K562 (cell line): ENCODE measurements at regions not wholly inside any gene's neighbourhood (a gene's known extent, or its start where the extent isn't known, plus 50 kb on each side); places are given as distances from the start of the nearest gene placed in this dataset.

ENCODE experiments used
- ATAC-seq: fragments of 200-7000 bp; cut with Tn5 transposase; 3 replicates; pipeline ENCODE4 v1.9.1; 2020; ENCODE audit warnings: moderate library complexity
- BruUV-seq: library from RNA; stranded (reverse); fragments of 400-500 nt; replicated peaks from 2 replicates; lab custom pipeline; 2021; lab: Mats Ljungman, UMichigan
- CTCF ChIA-PET: fragments of 300-600 bp; formaldehyde crosslinking; extraction: SDS; loops from one replicate; lab custom pipeline; 2021; ENCODE audit warnings: low intra/inter-chr PET ratio; lab: Yijun Ruan, JAX
- POLR2A ChIA-PET: fragments of 300-600, 350-650 bp; sonication (Branson Sonifier 250); formaldehyde crosslinking; extraction: SDS; loops from one replicate; lab custom pipeline; 2021; ENCODE audit warnings: antibody characterized with exemption, inconsistent platforms; lab: Yijun Ruan, JAX
- DNase-seq, 4 experiments: peaks; one replicate each; pipeline versions ENCODE4 v3.0.0 to v3.0.0-alpha.2; 2011 to 2018; ENCODE audit warnings: low spot score in 3 of 4, mixed read lengths in 3 of 4; ENCODE audit errors: extremely low read depth in 1 of 4
- FAIRE-seq: peaks from 2 replicates; lab custom pipeline; 2011; peaks lifted over from hg19 to GRCh38; lab: Jason Lieb, UNC
- H2AFZ ChIP-seq: 2 replicates; pipeline ENCODE4 v1.6.0; 2011; ENCODE audit warnings: low read depth, low read length, control low read depth, inconsistent platforms
- H3K27ac ChIP-seq: fragments of 200-600 bp; 3 replicates; pipeline ENCODE4 v1.8.0; 2011; ENCODE audit warnings: low read depth, mild to moderate bottlenecking, control low read depth, inconsistent platforms, low read length, moderate library complexity, mixed read lengths; ENCODE audit errors: extremely low read depth
- H3K27me3 ChIP-seq, 2 experiments: fragments of 300-600 bp in 1 of 2; 2 replicates in 1 of 2; 3 replicates in 1 of 2; pipeline versions ENCODE4 v1.6.0 to v1.8.0; 2011; ENCODE audit warnings: inconsistent platforms in 2 of 2, low read length in 2 of 2, mild to moderate bottlenecking in 1 of 2, mixed read lengths in 1 of 2, moderate library complexity in 1 of 2; ENCODE audit not compliant: control insufficient read depth in 2 of 2, insufficient read depth in 2 of 2
- H3K36me3 ChIP-seq: fragments of 300-600 bp; 3 replicates; pipeline ENCODE4 v1.8.0; 2011; ENCODE audit warnings: mild to moderate bottlenecking, low read length, inconsistent platforms; ENCODE audit not compliant: control insufficient read depth, insufficient read depth
- H3K4me1 ChIP-seq, 2 experiments: fragments of 200-600 bp in 1 of 2; replicated peaks in 1 of 2; 2 replicates in 1 of 2; 3 replicates in 1 of 2; pipeline versions ENCODE4 v1.5.1 to v1.8.0; 2011; ENCODE audit warnings: inconsistent platforms in 2 of 2, low read length in 2 of 2, mild to moderate bottlenecking in 1 of 2, mixed read lengths in 1 of 2, moderate library complexity in 1 of 2; ENCODE audit not compliant: control insufficient read depth in 2 of 2, insufficient read depth in 2 of 2
- H3K4me2 ChIP-seq: 2 replicates; pipeline ENCODE4 v1.6.1; 2011; ENCODE audit warnings: low read length, control low read depth, inconsistent platforms, mixed read lengths; ENCODE audit not compliant: insufficient read depth
- H3K4me3 ChIP-seq: fragments of 200-600 bp; sonication (generic), shearing (Covaris generic); 2 replicates; pipeline ENCODE4 v1.5.1; 2016; ENCODE audit warnings: control low read depth, inconsistent platforms
- H3K79me2 ChIP-seq: fragments of 200-600 bp; 3 replicates; pipeline ENCODE4 v1.8.0; 2011; ENCODE audit warnings: low read length, inconsistent platforms; ENCODE audit not compliant: control insufficient read depth, insufficient read depth
- H3K9ac ChIP-seq, 2 experiments: 2 replicates each; pipeline versions ENCODE4 v1.6.0 to v1.6.1; 2011; ENCODE audit warnings: low read depth in 2 of 2, low read length in 2 of 2, control low read depth in 1 of 2, inconsistent platforms in 1 of 2, mild to moderate bottlenecking in 1 of 2, mixed read lengths in 1 of 2; ENCODE audit not compliant: insufficient read depth in 1 of 2
- H3K9me1 ChIP-seq: one replicate; pipeline ENCODE4 v1.6.0; 2011; ENCODE audit warnings: inconsistent platforms, mild to moderate bottlenecking, low read length, moderate library complexity; ENCODE audit not compliant: control insufficient read depth, insufficient read depth
- H3K9me3 ChIP-seq: replicated peaks from 2 replicates; pipeline ENCODE4 v1.5.1; 2011; ENCODE audit warnings: low read depth, low read length, inconsistent platforms; ENCODE audit not compliant: control insufficient read depth, insufficient read depth
- H4K20me1 ChIP-seq: replicated peaks from 2 replicates; pipeline ENCODE4 v1.6.1; 2011; ENCODE audit warnings: low read length, inconsistent platforms, mixed read lengths; ENCODE audit not compliant: control insufficient read depth, insufficient read depth
- FOXJ3 ChIP-seq: sonication (generic); formaldehyde crosslinking; IDR thresholded peaks from 2 replicates; pipeline ENCODE4 v1.4.0; 2020; ENCODE audit warnings: mild to moderate bottlenecking, missing genetic modification reagents
- GTF2F1 ChIP-seq: IDR thresholded peaks from 2 replicates; pipeline ENCODE4 v1.6.1; 2011; ENCODE audit warnings: low read depth, low read length, improper control_type of control experiment
- KDM4B ChIP-seq, 2 experiments: fragments of 450-650 bp in 1 of 2; sonication (generic) in 1 of 2; IDR thresholded peaks; 2 replicates each; pipeline ENCODE4 v1.6.1; 2016 to 2017; ENCODE audit warnings: borderline replicate concordance in 2 of 2, antibody characterized with exemption in 1 of 2, low read depth in 1 of 2, mild to moderate bottlenecking in 1 of 2
- MIER1 ChIP-seq: fragments of 450-650 bp; IDR thresholded peaks from 2 replicates; pipeline ENCODE4 v1.6.1; 2016; ENCODE audit warnings: antibody characterized with exemption, mild to moderate bottlenecking, low read depth
- NR2C2 ChIP-seq, 2 experiments: fragments of 200-800 bp in 1 of 2; sonication (Bioruptor generic) in 1 of 2; sonication (generic) in 1 of 2; formaldehyde crosslinking in 1 of 2; IDR thresholded peaks; 2 replicates each; pipeline versions ENCODE4 v1.6.1 to v1.8.0; 2016 to 2022; ENCODE audit warnings: mild to moderate bottlenecking in 1 of 2, missing compliant biosample characterization in 1 of 2, missing genetic modification characterization in 1 of 2, missing genetic modification reagents in 1 of 2
- RBM39 ChIP-seq: fragments of 200-400 bp; formaldehyde crosslinking; optimal IDR thresholded peaks from 2 replicates; pipeline ENCODE3; 2018; ENCODE audit warnings: low read depth, low read length
- SMARCB1 ChIP-seq: IDR thresholded peaks from 2 replicates; pipeline ENCODE4 v1.6.1; 2011; ENCODE audit warnings: improper control_type of control experiment, low read depth; ENCODE audit not compliant: insufficient read length
- SNIP1 ChIP-seq: fragments of 450-650 bp; IDR thresholded peaks from 2 replicates; pipeline ENCODE4 v1.7.1; 2017; ENCODE audit warnings: low read depth, mild to moderate bottlenecking
- ZNF717 ChIP-seq: fragments of 250-450 bp; sonication (Bioruptor Pico); IDR thresholded peaks from 2 replicates; pipeline ENCODE4 v1.5.0; 2021
- ZNF785 ChIP-seq: fragments of 250-450 bp; sonication (Bioruptor Pico); IDR thresholded peaks from 2 replicates; pipeline ENCODE4 v1.4.0; 2020; ENCODE audit warnings: mild to moderate bottlenecking
- WGBS: fragments of 100-300 bp; shearing (Covaris generic); methylation state at CpG from one replicate; pipeline ENCODE4 v1.1.6; 2016; ENCODE audit warnings: low coverage, mixed read lengths; ENCODE audit not compliant: insufficient coverage; ENCODE audit errors: missing lambda C conversion rate; 5-methylcytosine and 5-hydroxymethylcytosine counted together
- in situ Hi-C: fragments of 300-500 bp; cut with MboI; formaldehyde crosslinking; loops from 4 replicates; pipeline ENCODE4 v1.15.0; 2018; ENCODE audit warnings: inconsistent platforms, mixed read lengths
- intact Hi-C: fragments of 100-400 bp; cut with micrococcal nuclease; formaldehyde crosslinking; loops from 2 replicates; pipeline ENCODE4 v1.14.2; 2022

DNA sequence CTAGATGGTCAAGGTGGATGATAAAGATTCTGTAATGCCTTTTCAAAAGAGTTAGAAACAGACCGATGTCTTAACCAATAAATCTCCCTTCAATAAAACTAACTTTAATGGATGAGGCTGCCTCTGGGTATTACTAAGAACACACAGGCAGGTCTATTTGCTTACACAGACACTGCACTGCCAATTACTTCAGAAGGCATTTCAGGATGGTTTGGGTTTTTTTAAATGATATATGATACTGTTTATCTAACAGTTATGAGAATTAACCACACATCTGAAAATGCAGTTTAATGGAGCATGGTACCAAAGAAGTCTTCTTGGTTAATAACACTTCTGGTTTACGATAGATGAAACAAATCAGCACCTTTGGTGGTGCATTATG, 367.9 kb upstream of the GRAMD2B start:
- Histone ChIP-seq H3K27ac (no peak overlapping the region), H3K27me3 (no peaks in the 10 kb centered on the region), H3K4me1 (no peaks in the 10 kb centered on the region), H3K79me2 (no peaks in the 10 kb centered on the region), H3K36me3 (no peaks in the 10 kb centered on the region), H3K9me3 (no peaks in the 10 kb centered on the region; the same call in 1 of the 2 replicates), H2AFZ (no peak overlapping the region), H3K4me3 (no peak overlapping the region), H3K9ac (no peak overlapping the region), H3K9me1 (no peaks in the 10 kb centered on the region), H4K20me1 (no peaks in the 10 kb centered on the region), H3K4me2 (no peak overlapping the region)
- FAIRE-seq, result no peak
- in situ Hi-C loops (no loop called here), intact Hi-C loops (no loop called here)
- no peak for TF ChIP-seq KDM4B (IDR thresholded peaks at IDR 0.05; ENCODE audit: borderline replicate concordance in 2 of 2, low read depth in 1 of 2)
- no peak for TF ChIP-seq FOXJ3
- TF ChIP-seq RBM39, result no peak
- TF ChIP-seq MIER1, result no peak
- no peak for TF ChIP-seq ZNF785 (CRISPR knock-in tag)
- TF ChIP-seq SMARCB1, result no peak
- no peak for TF ChIP-seq GTF2F1
- no peak for TF ChIP-seq NR2C2 (CRISPR knock-in tag; IDR thresholded peaks at IDR 0.05)
- TF ChIP-seq NR2C2 (tag; IDR thresholded peaks at IDR 0.05), result no peak
- no peak for TF ChIP-seq ZNF717 (CRISPR knock-in tag)
- TF ChIP-seq SNIP1, result no peak
- ATAC-seq, result no peak
- DNase-seq, result no peak
- WGBS, result 0% methylated on average over 2 of the region's 2 CpGs
- BruUV-seq, result no TSS peak
- ChIA-PET POLR2A (no interaction called here), CTCF (no interaction called here)
